ENCODE measurements at regions not wholly inside any gene's neighbourhood (a gene's known extent, or its start where the extent isn't known, plus 50 kb on each side); places are given as distances from the start of the nearest gene placed in this dataset.

DNA sequence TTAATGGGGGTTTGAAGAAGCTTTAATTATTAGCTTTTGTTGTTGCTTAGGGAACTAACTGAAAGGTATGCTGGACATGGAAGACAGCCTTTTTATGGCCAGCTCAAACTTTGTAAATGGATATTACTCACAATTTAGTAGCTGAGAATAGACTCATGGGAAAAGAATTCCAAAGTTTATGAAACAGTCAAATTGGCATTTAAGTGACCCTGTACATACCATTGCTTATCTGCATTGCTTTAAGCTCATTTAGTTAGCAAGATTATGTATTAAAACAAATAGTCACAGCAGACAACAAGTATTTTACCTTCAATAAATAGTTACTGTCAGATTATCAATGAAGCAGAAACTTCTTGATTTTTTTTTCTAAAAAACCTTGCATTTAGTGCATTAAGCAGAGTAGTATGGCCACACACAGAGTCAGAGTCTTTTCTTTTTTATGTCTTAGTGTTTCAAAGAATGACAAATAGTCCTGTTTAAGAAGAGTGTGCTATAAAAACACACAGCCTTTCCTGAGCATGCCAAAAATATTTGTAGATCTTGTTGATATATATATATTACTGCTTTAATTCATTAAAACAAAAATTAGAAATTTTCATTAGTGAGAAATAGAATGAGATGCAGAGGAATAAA, 102.2 kb downstream of the TTC6 start:
- no peak overlapping the region for H3K4me3 ChIP-seq (ENCODE audit: low read depth, low read length)
- no peaks in the 10 kb centered on the region for H3K4me1 ChIP-seq (ENCODE audit: control insufficient read depth, insufficient read depth, low read length)
- no peaks in the 10 kb centered on the region for H3K36me3 ChIP-seq (ENCODE audit: control insufficient read depth in 2 of 2, insufficient read depth in 1 of 2, low read length in 2 of 2)
- TF ChIP-seq ZNF473 (tag by site-specific recombination; IDR thresholded peaks at IDR 0.05) (no peak), ZFHX2 (tag by site-specific recombination; conservative IDR thresholded peaks at IDR 0.05) (no peak), ZNF521 (tag by site-specific recombination; IDR thresholded peaks at IDR 0.05) (no peak), ZNF211 (tag by site-specific recombination; IDR thresholded peaks at IDR 0.05; ENCODE audit: low read depth) (no peak), ZNF292 (tag by site-specific recombination; IDR thresholded peaks at IDR 0.05; ENCODE audit: borderline replicate concordance, low read depth) (no peak), SP7 (tag by site-specific recombination; IDR thresholded peaks at IDR 0.05) (no peak), ZNF747 (tag by site-specific recombination; IDR thresholded peaks at IDR 0.05) (no peak), KLF7 (tag by site-specific recombination; IDR thresholded peaks at IDR 0.05; ENCODE audit: borderline replicate concordance) (no peak), ZNF423 (tag by site-specific recombination; IDR thresholded peaks at IDR 0.05) (no peak), ZNF776 (tag by site-specific recombination; IDR thresholded peaks at IDR 0.05; ENCODE audit: borderline replicate concordance) (no peak), ZNF146 (tag by site-specific recombination; IDR thresholded peaks at IDR 0.05) (no peak)
- TF ChIP-seq, protein P1, sequence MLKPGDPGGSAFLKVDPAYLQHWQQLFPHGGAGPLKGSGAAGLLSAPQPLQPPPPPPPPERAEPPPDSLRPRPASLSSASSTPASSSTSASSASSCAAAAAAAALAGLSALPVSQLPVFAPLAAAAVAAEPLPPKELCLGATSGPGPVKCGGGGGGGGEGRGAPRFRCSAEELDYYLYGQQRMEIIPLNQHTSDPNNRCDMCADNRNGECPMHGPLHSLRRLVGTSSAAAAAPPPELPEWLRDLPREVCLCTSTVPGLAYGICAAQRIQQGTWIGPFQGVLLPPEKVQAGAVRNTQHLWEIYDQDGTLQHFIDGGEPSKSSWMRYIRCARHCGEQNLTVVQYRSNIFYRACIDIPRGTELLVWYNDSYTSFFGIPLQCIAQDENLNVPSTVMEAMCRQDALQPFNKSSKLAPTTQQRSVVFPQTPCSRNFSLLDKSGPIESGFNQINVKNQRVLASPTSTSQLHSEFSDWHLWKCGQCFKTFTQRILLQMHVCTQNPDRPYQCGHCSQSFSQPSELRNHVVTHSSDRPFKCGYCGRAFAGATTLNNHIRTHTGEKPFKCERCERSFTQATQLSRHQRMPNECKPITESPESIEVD (tag by site-specific recombination; IDR thresholded peaks at IDR 0.05): no peak
- POLR2A ChIA-PET: interaction anchor here (1.0 kb wide), 1 partner anchor 102 kb away, joined by 6 read pairs; the partner anchor contains the start of genes FOXA1 and TTC6
- no peak overlapping the region for H3K27ac ChIP-seq (ENCODE audit: extremely low read depth, low read depth, low read length)
- CTCF ChIA-PET: interaction anchor here (1.2 kb wide), 1 partner anchor 177 kb away, joined by 4 read pairs; no protein-coding TSS in a partner anchor
- no peaks in the 10 kb centered on the region for H3K9me3 ChIP-seq (ENCODE audit: control insufficient read depth, insufficient read depth, low read depth, low read length)

DNA sequence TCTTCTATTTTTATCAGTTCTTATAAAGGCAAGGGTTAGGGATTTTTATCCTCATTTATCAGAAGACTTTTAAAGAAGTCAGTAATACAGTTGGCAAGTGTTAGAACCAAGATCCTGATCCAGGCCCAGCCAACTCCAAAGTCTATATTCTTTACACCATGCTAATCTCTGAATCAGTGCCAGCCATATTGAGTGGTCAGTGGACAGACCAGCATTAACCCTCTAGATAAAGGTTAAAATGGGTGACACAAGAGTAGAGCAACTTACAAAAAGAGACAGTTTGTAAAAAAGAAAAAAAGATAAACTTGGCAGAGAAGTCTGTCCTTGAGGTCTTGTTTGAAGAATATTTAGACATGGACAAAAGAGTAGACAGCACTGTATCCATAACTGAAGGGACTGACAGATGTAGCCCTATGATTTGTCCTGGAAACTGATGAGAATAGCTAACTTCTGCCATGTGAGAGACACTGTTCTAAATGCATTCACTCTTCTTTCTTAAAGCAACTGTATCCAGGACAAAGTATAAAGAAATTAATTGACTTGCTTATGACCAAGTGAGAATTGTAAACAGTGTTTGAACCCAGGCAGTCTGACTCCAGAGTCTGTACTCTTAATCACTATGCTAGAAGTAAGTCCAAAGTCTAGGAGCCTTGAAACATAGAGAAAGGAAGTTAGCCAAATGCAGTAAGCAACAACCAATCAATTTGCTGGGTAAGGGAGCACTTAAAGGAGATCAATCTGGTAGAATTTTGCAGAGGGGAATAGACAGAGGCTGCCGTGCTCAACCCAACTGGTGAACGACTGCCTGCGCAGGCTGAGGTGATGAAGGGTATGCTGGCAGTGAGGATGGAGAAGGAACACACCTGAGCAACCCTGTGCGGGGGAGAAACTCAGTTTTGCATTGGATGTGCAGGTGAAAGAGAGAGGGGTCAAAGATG, 103.7 kb downstream of the TTC6 start:
- Histone ChIP-seq H3K4me1 (ENCODE audit: control insufficient read depth, insufficient read depth, low read length) (no peaks in the 10 kb centered on the region), H3K9me3 (ENCODE audit: control insufficient read depth, insufficient read depth, low read depth, low read length) (no peaks in the 10 kb centered on the region), H3K27ac (ENCODE audit: extremely low read depth, low read depth, low read length) (no peak overlapping the region), H3K36me3 (ENCODE audit: control insufficient read depth in 2 of 2, insufficient read depth in 1 of 2, low read length in 2 of 2) (no peaks in the 10 kb centered on the region), H3K4me3 (ENCODE audit: low read depth, low read length) (no peak overlapping the region)
- POLR2A ChIA-PET: no interaction called here
- TF ChIP-seq PRDM1 (tag by site-specific recombination; IDR thresholded peaks at IDR 0.05) (no peak), ZNF792 (tag by site-specific recombination; IDR thresholded peaks at IDR 0.05) (no peak), RBAK (tag by site-specific recombination; IDR thresholded peaks at IDR 0.05) (no peak), ZNF157 (tag by site-specific recombination; IDR thresholded peaks at IDR 0.05) (no peak), ZNF391 (tag by site-specific recombination; IDR thresholded peaks at IDR 0.05; ENCODE audit: borderline replicate concordance, low read depth) (no peak), ZNF610 (tag by site-specific recombination; IDR thresholded peaks at IDR 0.05; ENCODE audit: borderline replicate concordance) (no peak)
- TF ChIP-seq, protein P2, sequence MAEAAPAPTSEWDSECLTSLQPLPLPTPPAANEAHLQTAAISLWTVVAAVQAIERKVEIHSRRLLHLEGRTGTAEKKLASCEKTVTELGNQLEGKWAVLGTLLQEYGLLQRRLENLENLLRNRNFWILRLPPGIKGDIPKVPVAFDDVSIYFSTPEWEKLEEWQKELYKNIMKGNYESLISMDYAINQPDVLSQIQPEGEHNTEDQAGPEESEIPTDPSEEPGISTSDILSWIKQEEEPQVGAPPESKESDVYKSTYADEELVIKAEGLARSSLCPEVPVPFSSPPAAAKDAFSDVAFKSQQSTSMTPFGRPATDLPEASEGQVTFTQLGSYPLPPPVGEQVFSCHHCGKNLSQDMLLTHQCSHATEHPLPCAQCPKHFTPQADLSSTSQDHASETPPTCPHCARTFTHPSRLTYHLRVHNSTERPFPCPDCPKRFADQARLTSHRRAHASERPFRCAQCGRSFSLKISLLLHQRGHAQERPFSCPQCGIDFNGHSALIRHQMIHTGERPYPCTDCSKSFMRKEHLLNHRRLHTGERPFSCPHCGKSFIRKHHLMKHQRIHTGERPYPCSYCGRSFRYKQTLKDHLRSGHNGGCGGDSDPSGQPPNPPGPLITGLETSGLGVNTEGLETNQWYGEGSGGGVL (tag by site-specific recombination; IDR thresholded peaks at IDR 0.05): no peak
- CTCF ChIA-PET: no interaction called here
